Hepatocyte (in vitro differentiated cells): ENCODE measurements at regions not wholly inside any gene's neighbourhood (a gene's known extent, or its start where the extent isn't known, plus 50 kb on each side); places are given as distances from the start of the nearest gene placed in this dataset.

Experiments
- DNase-seq: peaks from one replicate; pipeline ENCODE4 v3.0.0-alpha.2; 2016; ENCODE audit warnings: low spot score
- H2AFZ ChIP-seq: fragments of 200-600 bp; sonication (generic); 2 replicates; pipeline ENCODE4 v1.6.0; 2016; ENCODE audit warnings: antibody characterized with exemption, mild to moderate bottlenecking
- H3K27ac ChIP-seq: fragments of 200-600 bp; sonication (generic); 2 replicates; pipeline ENCODE4 v1.5.1; 2016; ENCODE audit warnings: mild to moderate bottlenecking
- H3K27me3 ChIP-seq: fragments of 200-600 bp; sonication (generic); 2 replicates; pipeline ENCODE4 v1.6.1; 2016
- H3K36me3 ChIP-seq: fragments of 200-600 bp; sonication (generic); replicated peaks from 2 replicates; pipeline ENCODE4 v1.5.1; 2016; ENCODE audit warnings: low read depth; ENCODE audit not compliant: insufficient read depth
- H3K4me1 ChIP-seq: fragments of 200-600 bp; sonication (generic); 2 replicates; pipeline ENCODE4 v1.5.1; 2016; ENCODE audit warnings: mild to moderate bottlenecking, moderate library complexity; ENCODE audit not compliant: insufficient read depth
- H3K4me2 ChIP-seq: fragments of 200-600 bp; sonication (generic); 2 replicates; pipeline ENCODE4 v1.6.0; 2016
- H3K4me3 ChIP-seq: fragments of 200-600 bp; sonication (generic); 2 replicates; pipeline ENCODE4 v1.5.1; 2016; ENCODE audit warnings: mild to moderate bottlenecking
- H3K79me2 ChIP-seq: fragments of 200-600 bp; sonication (generic); 2 replicates; pipeline ENCODE4 v1.6.0; 2017; ENCODE audit warnings: mild to moderate bottlenecking
- H3K9me2 ChIP-seq: fragments of 200-600 bp; sonication (generic); replicated peaks from 2 replicates; pipeline ENCODE4 v1.6.0; 2017; ENCODE audit warnings: mild to moderate bottlenecking; ENCODE audit not compliant: insufficient read depth
- H3K9me3 ChIP-seq: fragments of 200-600 bp; sonication (generic); 2 replicates; pipeline ENCODE4 v1.5.1; 2016; ENCODE audit warnings: low read depth, mild to moderate bottlenecking
- H4K20me1 ChIP-seq: fragments of 200-600 bp; sonication (generic); 2 replicates; pipeline ENCODE4 v1.6.0; 2016; ENCODE audit warnings: mild to moderate bottlenecking; ENCODE audit not compliant: insufficient read depth, poor library complexity, severe bottlenecking
- EZH2 ChIP-seq: fragments of 200-600 bp; sonication (generic); IDR thresholded peaks from 2 replicates; pipeline ENCODE4 v1.6.1; 2016; ENCODE audit warnings: antibody characterized with exemption, mild to moderate bottlenecking, borderline replicate concordance
- EZH2phosphoT487 ChIP-seq: fragments of 200-600 bp; sonication (generic); IDR thresholded peaks from one replicate; pipeline ENCODE4 v1.6.1; 2018; ENCODE audit warnings: antibody characterized with exemption, mild to moderate bottlenecking, low read depth, moderate library complexity; ENCODE audit not compliant: unreplicated experiment, severe bottlenecking
- WGBS: methylation state at CpG from one replicate; pipeline ENCODE4 v1.1.6; 2016; ENCODE audit warnings: low lambda C conversion rate; ENCODE audit errors: missing lambda C conversion rate; 5-methylcytosine and 5-hydroxymethylcytosine counted together
- TF ChIP-seq, protein P1 (sequence below): fragments of 200-600 bp; sonication (generic); IDR thresholded peaks from 2 replicates; pipeline ENCODE4 v1.5.1; 2016; ENCODE audit warnings: antibody characterized with exemption, mild to moderate bottlenecking; ENCODE audit not compliant: poor library complexity

DNA sequence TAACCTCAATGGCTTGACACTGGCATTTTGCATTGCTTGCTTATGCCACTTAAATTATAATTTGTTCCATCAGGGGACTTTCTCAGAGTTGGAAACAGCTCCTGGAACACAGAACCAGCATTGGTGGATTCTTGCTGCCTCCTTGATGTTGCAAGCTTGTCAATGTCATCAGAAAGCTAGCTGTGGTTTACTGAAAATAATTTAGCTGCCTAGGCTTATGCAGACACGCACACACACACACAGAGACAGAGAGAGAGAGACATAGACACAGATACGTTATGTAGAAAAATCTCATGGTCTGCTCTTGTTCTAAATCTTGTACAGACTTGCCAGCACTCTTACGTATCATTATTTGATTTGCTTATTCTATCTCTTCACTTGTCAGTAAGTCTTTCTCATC lies 78.0 kb downstream of the HMHB1 start:
- Histone ChIP-seq H3K79me2 (no peaks in the 10 kb centered on the region), H2AFZ (no peak overlapping the region), H3K27me3 (no peaks in the 10 kb centered on the region), H3K4me2 (no peak overlapping the region), H3K9me3 (no peaks in the 10 kb centered on the region), H3K9me2 (no peaks in the 10 kb centered on the region), H3K36me3 (no peaks in the 10 kb centered on the region), H3K4me1 (peaks cover 17% of the 10 kb centered on the region), H3K4me3 (no peak overlapping the region), H4K20me1 (no peaks in the 10 kb centered on the region), H3K27ac (peak overlapping the region; percentile 41)
- TF ChIP-seq EZH2, result no peak
- TF ChIP-seq, protein P1, sequence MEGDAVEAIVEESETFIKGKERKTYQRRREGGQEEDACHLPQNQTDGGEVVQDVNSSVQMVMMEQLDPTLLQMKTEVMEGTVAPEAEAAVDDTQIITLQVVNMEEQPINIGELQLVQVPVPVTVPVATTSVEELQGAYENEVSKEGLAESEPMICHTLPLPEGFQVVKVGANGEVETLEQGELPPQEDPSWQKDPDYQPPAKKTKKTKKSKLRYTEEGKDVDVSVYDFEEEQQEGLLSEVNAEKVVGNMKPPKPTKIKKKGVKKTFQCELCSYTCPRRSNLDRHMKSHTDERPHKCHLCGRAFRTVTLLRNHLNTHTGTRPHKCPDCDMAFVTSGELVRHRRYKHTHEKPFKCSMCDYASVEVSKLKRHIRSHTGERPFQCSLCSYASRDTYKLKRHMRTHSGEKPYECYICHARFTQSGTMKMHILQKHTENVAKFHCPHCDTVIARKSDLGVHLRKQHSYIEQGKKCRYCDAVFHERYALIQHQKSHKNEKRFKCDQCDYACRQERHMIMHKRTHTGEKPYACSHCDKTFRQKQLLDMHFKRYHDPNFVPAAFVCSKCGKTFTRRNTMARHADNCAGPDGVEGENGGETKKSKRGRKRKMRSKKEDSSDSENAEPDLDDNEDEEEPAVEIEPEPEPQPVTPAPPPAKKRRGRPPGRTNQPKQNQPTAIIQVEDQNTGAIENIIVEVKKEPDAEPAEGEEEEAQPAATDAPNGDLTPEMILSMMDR, result no peak
- TF ChIP-seq EZH2phosphoT487, result no peak
- WGBS, result 80% methylated on average over 3 of the region's 3 CpGs
- DNase-seq, result no peak

DNA sequence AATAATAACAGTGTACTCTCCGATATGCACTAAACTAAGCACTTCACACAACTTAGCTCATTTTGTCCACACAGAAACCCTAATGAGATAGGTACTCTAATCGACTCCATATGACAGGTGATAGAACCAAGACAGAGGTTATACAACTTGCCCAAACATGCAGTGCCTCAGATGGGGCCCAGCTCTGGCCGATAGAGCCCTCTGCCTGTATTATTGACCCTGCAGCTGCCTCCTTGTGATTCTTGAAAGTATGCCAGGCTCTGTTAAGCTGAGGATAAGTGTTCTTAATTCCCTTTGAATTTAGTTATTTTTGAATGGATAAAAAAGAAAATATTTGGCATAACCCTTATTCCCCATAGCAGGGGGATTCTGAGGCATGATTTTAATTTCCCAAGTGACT lies 78.5 kb downstream of the HMHB1 start:
- TF ChIP-seq EZH2phosphoT487, result no peak
- no peak for TF ChIP-seq EZH2
- TF ChIP-seq, protein P1, result no peak
- H3K27ac ChIP-seq, result peak overlapping the region; percentile 41
- no peaks in the 10 kb centered on the region for H3K9me3 ChIP-seq
- no peak overlapping the region for H3K4me2 ChIP-seq
- no peaks in the 10 kb centered on the region for H3K27me3 ChIP-seq
- no peak for DNase-seq
- no peaks in the 10 kb centered on the region for H3K36me3 ChIP-seq
- H3K79me2 ChIP-seq, result no peaks in the 10 kb centered on the region
- no peak overlapping the region for H2AFZ ChIP-seq
- H3K4me1 ChIP-seq, result peaks cover 17% of the 10 kb centered on the region
- no peaks in the 10 kb centered on the region for H4K20me1 ChIP-seq
- no peaks in the 10 kb centered on the region for H3K9me2 ChIP-seq
- 67% methylated on average over 3 of the region's 3 CpGs for WGBS
- no peak overlapping the region for H3K4me3 ChIP-seq

DNA sequence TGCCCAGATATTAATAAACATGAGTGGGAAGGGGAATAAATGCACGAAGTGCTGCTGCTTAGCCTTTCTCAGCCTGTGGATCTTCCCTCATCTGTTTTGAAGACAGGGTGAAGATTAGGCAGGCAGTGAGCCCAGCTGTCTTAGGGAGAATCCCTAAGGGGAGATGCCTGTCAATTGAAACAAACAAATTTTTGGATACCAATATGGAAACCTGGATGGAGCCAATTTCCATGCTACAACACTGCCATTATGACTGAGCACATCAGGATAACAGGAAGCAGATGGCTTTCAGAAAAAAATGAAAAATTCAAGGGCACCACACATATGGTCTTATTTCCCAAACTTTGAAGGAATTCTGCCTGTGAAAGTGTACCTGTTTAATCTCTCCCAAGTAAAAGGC lies 80.3 kb downstream of the HMHB1 start:
- TF ChIP-seq EZH2phosphoT487 (no peak), EZH2 (no peak)
- TF ChIP-seq, protein P1, result no peak
- no peak overlapping the region for H2AFZ ChIP-seq
- WGBS, result 76% methylated on average over 1 of the region's 1 CpG

DNA sequence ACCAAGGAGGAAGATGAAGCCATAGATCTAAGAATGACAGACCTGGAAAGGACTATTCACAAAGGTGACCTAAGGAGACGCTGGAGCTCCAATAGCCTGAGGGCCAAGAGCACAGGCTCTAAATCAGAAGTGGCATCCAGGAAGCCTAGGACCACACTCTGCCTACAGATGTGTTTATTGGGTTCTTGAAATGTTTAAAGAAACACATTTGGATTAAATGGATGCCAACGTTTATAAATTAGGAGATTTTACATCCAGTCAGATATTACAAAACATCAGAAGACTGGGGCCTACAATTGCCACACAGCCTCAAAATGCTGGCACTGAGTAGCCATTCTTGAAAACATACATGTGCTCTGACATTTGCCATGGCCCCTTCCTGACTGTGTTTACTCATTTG lies 80.9 kb downstream of the HMHB1 start:
- Histone ChIP-seq H3K36me3 (no peaks in the 10 kb centered on the region), H3K9me2 (no peaks in the 10 kb centered on the region), H3K4me2 (no peak overlapping the region), H3K9me3 (no peaks in the 10 kb centered on the region), H3K27me3 (no peaks in the 10 kb centered on the region), H3K79me2 (no peaks in the 10 kb centered on the region), H4K20me1 (no peaks in the 10 kb centered on the region), H3K27ac (no peak overlapping the region), H2AFZ (no peak overlapping the region), H3K4me1 (peaks cover 12% of the 10 kb centered on the region), H3K4me3 (no peak overlapping the region)
- WGBS, result 64% methylated on average over 2 of the region's 2 CpGs
- TF ChIP-seq, protein P1, result no peak
- TF ChIP-seq EZH2phosphoT487, result no peak
- no peak for TF ChIP-seq EZH2
- no peak for DNase-seq

More for the DNA sequence above, 80.3 kb downstream of the HMHB1 start:
- no peaks in the 10 kb centered on the region for H3K9me3 ChIP-seq
- H3K4me1 ChIP-seq, result peaks cover 12% of the 10 kb centered on the region
- H3K79me2 ChIP-seq, result no peaks in the 10 kb centered on the region
- H4K20me1 ChIP-seq, result no peaks in the 10 kb centered on the region
- H3K4me2 ChIP-seq, result no peak overlapping the region
- no peaks in the 10 kb centered on the region for H3K9me2 ChIP-seq
- H3K27me3 ChIP-seq, result no peaks in the 10 kb centered on the region
- no peaks in the 10 kb centered on the region for H3K36me3 ChIP-seq
- DNase-seq, result no peak
- H3K27ac ChIP-seq, result no peak overlapping the region
- H3K4me3 ChIP-seq, result no peak overlapping the region
